ENCODE measurements at regions not wholly inside any gene's neighbourhood (a gene's known extent, or its start where the extent isn't known, plus 50 kb on each side); places are given as distances from the start of the nearest gene placed in this dataset.

DNA sequence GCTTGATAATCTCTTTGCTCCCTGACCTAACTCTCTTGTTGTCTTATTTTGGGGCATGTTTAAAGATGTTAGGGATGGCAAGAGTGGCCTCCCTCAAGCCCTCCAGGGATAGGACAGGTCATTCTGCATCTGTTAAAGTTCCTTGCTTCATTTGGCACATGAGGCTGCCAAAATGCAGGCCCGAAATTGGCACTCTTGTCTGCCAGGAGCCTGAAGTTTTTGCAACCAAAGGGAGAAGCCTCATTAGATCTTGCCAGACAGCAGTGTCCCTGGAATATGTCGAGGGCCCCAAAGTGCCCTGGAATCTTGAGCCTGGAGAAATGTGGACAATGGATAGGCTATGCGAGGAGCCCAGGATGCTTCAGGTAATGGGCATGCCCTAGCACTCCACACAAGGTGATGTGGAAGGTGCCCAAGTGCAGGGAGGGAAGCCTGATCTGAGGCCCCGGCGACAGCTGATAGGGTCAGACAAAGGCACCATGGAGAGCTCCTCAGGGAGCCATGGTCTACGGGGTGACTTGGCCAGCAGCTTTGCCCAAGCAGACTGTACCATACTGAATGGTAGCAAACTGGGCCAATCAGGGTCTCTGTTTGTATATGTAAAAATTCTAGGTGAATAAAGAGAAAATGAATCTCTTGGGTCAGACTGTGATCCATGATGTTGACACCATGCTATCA lies 173.0 kb upstream of the WSCD2 start:
- Histone ChIP-seq H3K27me3 (ENCODE audit: insufficient read depth, low read depth, severe bottlenecking) (peaks cover 53% of the 10 kb centered on the region), H3K9me3 (ENCODE audit: severe bottlenecking) (no peaks in the 10 kb centered on the region), H3K4me3 (ENCODE audit: low read depth, low read length) (no peak overlapping the region), H3K27ac (no peak overlapping the region), H3K36me3 (no peaks in the 10 kb centered on the region)
- TF ChIP-seq, protein P1, sequence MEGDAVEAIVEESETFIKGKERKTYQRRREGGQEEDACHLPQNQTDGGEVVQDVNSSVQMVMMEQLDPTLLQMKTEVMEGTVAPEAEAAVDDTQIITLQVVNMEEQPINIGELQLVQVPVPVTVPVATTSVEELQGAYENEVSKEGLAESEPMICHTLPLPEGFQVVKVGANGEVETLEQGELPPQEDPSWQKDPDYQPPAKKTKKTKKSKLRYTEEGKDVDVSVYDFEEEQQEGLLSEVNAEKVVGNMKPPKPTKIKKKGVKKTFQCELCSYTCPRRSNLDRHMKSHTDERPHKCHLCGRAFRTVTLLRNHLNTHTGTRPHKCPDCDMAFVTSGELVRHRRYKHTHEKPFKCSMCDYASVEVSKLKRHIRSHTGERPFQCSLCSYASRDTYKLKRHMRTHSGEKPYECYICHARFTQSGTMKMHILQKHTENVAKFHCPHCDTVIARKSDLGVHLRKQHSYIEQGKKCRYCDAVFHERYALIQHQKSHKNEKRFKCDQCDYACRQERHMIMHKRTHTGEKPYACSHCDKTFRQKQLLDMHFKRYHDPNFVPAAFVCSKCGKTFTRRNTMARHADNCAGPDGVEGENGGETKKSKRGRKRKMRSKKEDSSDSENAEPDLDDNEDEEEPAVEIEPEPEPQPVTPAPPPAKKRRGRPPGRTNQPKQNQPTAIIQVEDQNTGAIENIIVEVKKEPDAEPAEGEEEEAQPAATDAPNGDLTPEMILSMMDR (IDR thresholded peaks at IDR 0.05; ENCODE audit: low read depth, low read length): no peak
- DNase-seq: no peak

DNA sequence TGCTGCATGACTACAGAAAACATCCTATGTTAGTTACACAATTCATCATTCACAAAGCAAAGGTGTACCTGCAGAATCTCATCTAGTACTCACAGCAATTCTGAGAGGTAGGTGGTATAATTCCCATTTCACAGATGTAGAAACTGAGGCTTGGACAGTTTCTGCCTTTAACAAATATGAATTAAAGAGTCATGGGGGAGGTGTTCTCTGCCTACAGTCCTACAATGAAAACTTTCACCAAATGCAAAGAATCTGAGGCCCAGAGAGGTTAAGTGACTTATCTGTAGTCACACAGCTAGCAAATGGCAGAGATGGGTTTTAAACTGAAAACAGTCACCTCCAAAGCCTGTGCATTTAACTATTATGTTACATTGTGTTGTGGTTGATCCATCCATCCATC lies 171.6 kb upstream of the WSCD2 start:
- TF ChIP-seq, protein P1 (IDR thresholded peaks at IDR 0.05; ENCODE audit: low read depth, low read length): no peak
- Histone ChIP-seq H3K4me3 (ENCODE audit: low read depth, low read length) (no peak overlapping the region), H3K9me3 (ENCODE audit: severe bottlenecking) (peaks cover 5% of the 10 kb centered on the region), H3K36me3 (no peaks in the 10 kb centered on the region), H3K27me3 (ENCODE audit: insufficient read depth, low read depth, severe bottlenecking) (peaks cover 60% of the 10 kb centered on the region), H3K27ac (no peak overlapping the region)
- DNase-seq: no peak

DNA sequence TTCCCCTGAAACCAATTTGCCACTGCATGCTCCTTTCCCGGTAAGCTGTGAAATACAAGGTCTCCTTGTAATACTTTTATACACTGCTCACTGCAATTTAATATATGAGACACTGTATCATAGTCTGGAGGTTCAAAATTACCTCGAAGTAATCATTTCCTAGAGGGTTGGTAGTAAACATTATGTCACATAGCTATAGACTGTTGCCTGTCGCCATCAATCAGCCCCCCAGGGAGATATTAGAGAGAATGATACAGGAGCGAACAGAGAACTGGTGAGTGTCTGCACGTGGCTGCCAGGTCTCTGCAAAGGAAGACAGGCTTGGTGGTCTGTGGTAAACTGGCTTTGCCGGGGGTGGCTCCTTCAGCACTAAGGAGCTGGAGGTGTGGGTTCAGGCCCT lies 165.5 kb upstream of the WSCD2 start:
- TF ChIP-seq, protein P1 (IDR thresholded peaks at IDR 0.05; ENCODE audit: low read depth, low read length): no peak
- H3K36me3 ChIP-seq: no peaks in the 10 kb centered on the region
- DNase-seq: no peak
- H3K4me3 ChIP-seq (ENCODE audit: low read depth, low read length): no peak overlapping the region
- no peak overlapping the region for H3K27ac ChIP-seq
- peaks cover 33% of the 10 kb centered on the region for H3K27me3 ChIP-seq (ENCODE audit: insufficient read depth, low read depth, severe bottlenecking)
- peaks cover 5% of the 10 kb centered on the region for H3K9me3 ChIP-seq (ENCODE audit: severe bottlenecking)

DNA sequence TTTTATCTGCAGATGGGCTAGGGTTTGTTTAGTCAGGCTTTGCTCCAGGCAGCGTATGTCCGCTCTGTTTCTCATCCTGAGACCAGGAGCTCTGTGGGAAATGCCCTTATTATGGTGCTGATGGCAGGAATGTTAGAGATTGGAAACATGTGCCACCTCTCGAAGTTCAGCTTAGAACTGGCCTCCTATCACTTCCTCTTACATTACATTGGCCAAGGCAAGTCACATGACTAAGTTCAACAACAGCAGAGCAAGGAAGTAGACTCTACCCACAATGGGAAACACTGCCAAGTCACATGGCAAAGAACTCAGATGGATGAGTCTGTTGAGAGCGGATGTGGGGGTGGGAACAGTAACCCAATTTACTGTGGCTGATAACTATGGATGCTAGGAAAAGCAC lies 161.9 kb upstream of the WSCD2 start:
- TF ChIP-seq, protein P1 (IDR thresholded peaks at IDR 0.05; ENCODE audit: low read depth, low read length): no peak
- DNase-seq: no peak

DNA sequence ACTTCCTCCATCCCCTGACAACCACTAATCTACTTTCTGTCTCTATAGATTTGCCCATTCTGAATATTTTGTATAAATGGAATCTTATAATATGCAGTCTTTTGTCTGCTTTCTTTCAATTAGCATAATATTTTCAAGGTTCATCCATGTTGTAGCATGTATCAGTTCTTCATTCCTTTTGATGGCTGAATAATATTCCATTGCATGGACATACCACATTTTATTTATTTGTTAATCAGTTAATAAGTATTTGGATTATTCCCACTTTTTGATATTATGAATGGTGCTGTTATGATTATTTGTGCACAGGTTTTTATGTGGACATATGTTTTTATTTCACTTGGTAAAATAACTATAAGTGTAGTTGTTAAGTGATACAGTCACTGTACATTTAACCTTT lies 155.1 kb upstream of the WSCD2 start:
- Histone ChIP-seq H3K36me3 (no peaks in the 10 kb centered on the region), H3K27ac (no peak overlapping the region), H3K9me3 (ENCODE audit: severe bottlenecking) (no peaks in the 10 kb centered on the region), H3K27me3 (ENCODE audit: insufficient read depth, low read depth, severe bottlenecking) (peaks cover 13% of the 10 kb centered on the region), H3K4me3 (ENCODE audit: low read depth, low read length) (no peak overlapping the region)
- DNase-seq: no peak
- TF ChIP-seq, protein P1 (IDR thresholded peaks at IDR 0.05; ENCODE audit: low read depth, low read length): no peak

More for the DNA sequence above, 161.9 kb upstream of the WSCD2 start:
- Histone ChIP-seq H3K27me3 (ENCODE audit: insufficient read depth, low read depth, severe bottlenecking) (peaks cover 26% of the 10 kb centered on the region), H3K4me3 (ENCODE audit: low read depth, low read length) (no peak overlapping the region), H3K27ac (no peak overlapping the region), H3K9me3 (ENCODE audit: severe bottlenecking) (no peaks in the 10 kb centered on the region), H3K36me3 (no peaks in the 10 kb centered on the region)

DNA sequence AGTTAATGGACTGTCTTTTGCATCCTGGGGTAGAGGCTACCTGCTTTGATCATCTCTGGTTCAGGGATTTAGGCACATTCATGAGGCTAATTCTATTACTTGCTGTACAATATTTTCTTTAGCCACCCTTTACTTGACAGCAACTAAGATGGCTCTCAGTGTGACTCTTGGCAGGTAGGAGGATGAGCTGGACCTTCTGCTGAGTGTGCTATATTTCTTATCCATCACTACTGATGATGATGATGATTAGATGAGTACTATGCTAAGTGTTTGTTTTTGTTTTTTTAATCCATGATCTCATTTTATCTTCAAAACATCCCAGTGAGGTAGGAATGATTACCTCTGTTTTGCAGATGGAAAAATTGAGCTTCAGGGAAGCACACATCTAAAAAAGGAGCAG lies 152.8 kb upstream of the WSCD2 start:
- Histone ChIP-seq H3K27me3 (ENCODE audit: insufficient read depth, low read depth, severe bottlenecking) (peaks cover 19% of the 10 kb centered on the region), H3K4me3 (ENCODE audit: low read depth, low read length) (no peak overlapping the region), H3K36me3 (no peaks in the 10 kb centered on the region), H3K27ac (no peak overlapping the region), H3K9me3 (ENCODE audit: severe bottlenecking) (no peaks in the 10 kb centered on the region)
- TF ChIP-seq, protein P1 (IDR thresholded peaks at IDR 0.05; ENCODE audit: low read depth, low read length): no peak
- no peak for DNase-seq
